Small intestine (tissue), 7 donors: ENCODE measurements at regions not wholly inside any gene's neighbourhood (a gene's known extent, or its start where the extent isn't known, plus 50 kb on each side); places are given as distances from the start of the nearest gene placed in this dataset.

ENCODE experiments used
- DNase-seq, 2 donors: peaks; one replicate each; pipeline versions ENCODE4 v3.0.0 to v3.0.0-alpha.2; 2013
- FAIRE-seq: peaks from 2 replicates; lab custom pipeline; 2012; peaks lifted over from hg19 to GRCh38; lab: Jason Lieb, UNC
- H3K27ac ChIP-seq, 3 donors: one replicate each; pipeline ENCODE4 v1.5.1; 2013; ENCODE audit warnings: low read length in 2 of 3, mild to moderate bottlenecking in 2 of 3, control low read depth in 1 of 3, inconsistent platforms in 1 of 3, low read depth in 1 of 3, moderate library complexity in 1 of 3
- H3K27me3 ChIP-seq, 3 donors: one replicate each; pipeline ENCODE4 v1.6.1; 2013; ENCODE audit warnings: low read length in 3 of 3, inconsistent platforms in 1 of 3; ENCODE audit not compliant: control insufficient read depth in 3 of 3, insufficient read depth in 3 of 3
- H3K36me3 ChIP-seq, 3 donors: one replicate each; pipeline ENCODE4 v1.6.1; 2013; ENCODE audit warnings: low read length in 3 of 3, inconsistent platforms in 1 of 3, low read depth in 1 of 3, mild to moderate bottlenecking in 1 of 3, moderate library complexity in 1 of 3; ENCODE audit not compliant: control insufficient read depth in 3 of 3, insufficient read depth in 2 of 3
- H3K4me1 ChIP-seq, 3 donors: one replicate each; pipeline ENCODE4 v1.6.1; 2013; ENCODE audit warnings: low read length in 2 of 3, inconsistent platforms in 1 of 3, low read depth in 1 of 3, mild to moderate bottlenecking in 1 of 3, moderate library complexity in 1 of 3; ENCODE audit not compliant: control insufficient read depth in 3 of 3, insufficient read depth in 2 of 3
- H3K4me3 ChIP-seq, 3 donors: one replicate each; pipeline ENCODE4 v1.5.1; 2013; ENCODE audit warnings: low read length in 3 of 3, control low read depth in 1 of 3, inconsistent platforms in 1 of 3, low read depth in 1 of 3, mild to moderate bottlenecking in 1 of 3, moderate library complexity in 1 of 3
- H3K9me3 ChIP-seq, 2 donors: one replicate each; pipeline ENCODE4 v1.6.1; 2013; ENCODE audit warnings: low read depth in 1 of 2, low read length in 1 of 2; ENCODE audit not compliant: control insufficient read depth in 2 of 2, insufficient read depth in 1 of 2
- WGBS, 3 donors: extraction: QIAGEN DNeasy Blood & Tissue Kit; methylation state at CpG; one replicate each; pipeline ENCODE4 v1.1.7; 2013; 5-methylcytosine and 5-hydroxymethylcytosine counted together
- donor health status: healthy with polysubstance abuse.
- donor health status: control.
- donor health status: control.
- donor health status: Bipolar disorder and iron deficiency.
- donor health status: healthy.

- no peak for DNase-seq
- no peak for FAIRE-seq
- 89 to 95% (median 93%) methylated on average over 1 of the region's 1 CpG for WGBS, 3 donors
- Histone ChIP-seq H3K27ac (no peak overlapping the region), H3K9me3 (no peaks in the 10 kb centered on the region), H3K27me3 (no peaks in the 10 kb centered on the region), H3K4me1 (no peaks in the 10 kb centered on the region), H3K4me3 (no peak overlapping the region), H3K36me3 (no peaks in the 10 kb centered on the region)
These were observed 303.8 kb upstream of the UBE2E3 start for GRCh38 chr2:180676520-180677025.

DNA sequence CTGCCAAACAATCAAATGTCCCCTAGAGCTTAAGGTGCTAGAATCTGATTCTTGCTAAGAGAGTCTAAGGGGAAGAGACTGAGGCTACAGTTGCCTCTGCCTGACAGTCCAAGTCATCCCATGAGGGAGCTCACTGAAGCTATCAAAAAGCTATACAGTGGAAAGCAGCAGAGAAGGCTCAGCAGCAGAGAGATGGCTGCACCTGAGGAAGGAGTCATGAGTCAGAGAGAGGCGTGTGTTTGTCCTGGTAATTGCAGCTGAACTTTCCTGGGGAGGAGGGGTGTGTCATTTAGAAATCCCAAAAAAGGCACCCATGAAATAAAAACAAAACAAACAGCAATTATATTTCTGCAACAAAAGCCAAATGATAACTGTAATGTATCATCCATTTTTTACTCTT lies 305.2 kb upstream of the UBE2E3 start:
- Histone ChIP-seq H3K27me3 (no peaks in the 10 kb centered on the region), H3K9me3 (no peaks in the 10 kb centered on the region), H3K4me1 (no peaks in the 10 kb centered on the region), H3K36me3 (no peaks in the 10 kb centered on the region), H3K27ac (no peak overlapping the region), H3K4me3 (no peak overlapping the region)
- FAIRE-seq (no peak), DNase-seq (no peak)
- 20 to 57% (median 22%) methylated on average over 1 of the region's 1 CpG for WGBS, 3 donors

- WGBS, 3 donors: 38 to 61% (median 47%) methylated on average over 1 of the region's 1 CpG
- H3K9me3 ChIP-seq: no peaks in the 10 kb centered on the region
- DNase-seq (no peak), FAIRE-seq (no peak)
- H3K36me3 ChIP-seq: no peaks in the 10 kb centered on the region
- no peaks in the 10 kb centered on the region for H3K27me3 ChIP-seq
- H3K4me1 ChIP-seq: no peaks in the 10 kb centered on the region
- no peak overlapping the region for H3K4me3 ChIP-seq
- H3K27ac ChIP-seq: no peak overlapping the region
These were observed 308.0 kb upstream of the UBE2E3 start for GRCh38 chr2:180672377-180672776.

DNA sequence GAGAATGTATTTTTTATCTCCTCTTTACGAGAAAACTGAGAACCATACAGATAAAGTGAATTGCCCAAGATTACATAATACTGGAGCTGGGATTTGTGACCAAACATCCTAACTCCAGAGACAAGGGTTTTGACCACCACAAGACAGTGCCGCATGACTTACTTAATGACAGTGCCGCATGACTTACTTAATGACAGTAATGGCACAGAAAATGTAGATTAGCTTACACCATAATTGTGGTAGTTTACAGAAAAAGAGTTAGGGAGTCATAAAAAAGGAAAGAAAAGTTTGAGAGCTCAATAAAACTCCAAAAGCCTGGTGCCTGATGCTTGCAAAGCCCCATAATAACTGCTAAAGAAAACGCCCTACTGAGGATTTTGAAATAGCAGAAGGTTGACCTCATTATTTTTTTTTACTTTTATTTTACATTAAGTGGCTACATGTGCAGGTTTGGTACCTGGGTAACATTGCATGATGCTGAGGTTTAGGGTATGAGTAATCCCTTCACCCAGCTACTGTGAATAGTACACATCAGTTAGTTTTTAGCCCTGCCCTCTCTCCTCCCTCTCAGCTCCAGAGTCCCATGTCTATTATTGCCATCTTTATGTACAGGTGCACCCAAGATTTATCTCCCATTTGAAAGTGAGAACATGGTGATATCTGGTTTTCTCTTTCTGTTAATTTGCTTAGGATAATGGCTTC lies 310.0 kb upstream of the UBE2E3 start:
- FAIRE-seq: no peak
- H3K4me1 ChIP-seq: no peaks in the 10 kb centered on the region

GRCh38 chr2:180669016-180669415 lies 311.4 kb upstream of the UBE2E3 start:
- no peaks in the 10 kb centered on the region for H3K36me3 ChIP-seq
- no peaks in the 10 kb centered on the region for H3K27me3 ChIP-seq
- H3K4me3 ChIP-seq: no peak overlapping the region
- FAIRE-seq (no peak), DNase-seq (no peak)
- no peak overlapping the region for H3K27ac ChIP-seq
- no peaks in the 10 kb centered on the region for H3K9me3 ChIP-seq
- H3K4me1 ChIP-seq: no peaks in the 10 kb centered on the region
- WGBS, 3 donors: 36 to 54% (median 38%) methylated on average over 2 of the region's 2 CpGs

More for the DNA sequence above, 310.0 kb upstream of the UBE2E3 start:
- H3K27me3 ChIP-seq: no peaks in the 10 kb centered on the region
- DNase-seq: no peak
- H3K27ac ChIP-seq: no peak overlapping the region
- H3K36me3 ChIP-seq: no peaks in the 10 kb centered on the region
- no peaks in the 10 kb centered on the region for H3K9me3 ChIP-seq
- no peak overlapping the region for H3K4me3 ChIP-seq
- 62 to 82% (median 70%) methylated on average over 4 of the region's 4 CpGs for WGBS, 3 donors

DNA sequence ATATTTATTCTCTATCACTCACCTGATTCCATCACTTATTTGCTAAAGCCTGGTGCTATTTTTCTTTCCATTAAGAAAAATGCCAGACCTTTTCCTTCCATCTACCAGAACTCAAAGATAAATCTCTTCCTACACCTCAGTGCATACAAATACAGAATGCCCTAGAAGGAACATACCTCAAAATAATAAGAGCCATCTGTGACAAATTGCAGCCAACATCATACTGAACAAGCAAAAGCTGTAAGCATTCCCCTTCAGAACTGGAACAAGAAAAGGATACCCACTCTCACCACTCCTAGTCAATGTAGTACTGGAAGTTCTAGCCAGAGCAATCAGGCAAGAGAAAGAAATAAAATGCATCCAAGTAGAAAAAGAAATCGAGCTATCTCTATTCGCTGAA lies 315.9 kb upstream of the UBE2E3 start:
- Histone ChIP-seq H3K36me3 (no peaks in the 10 kb centered on the region), H3K27me3 (no peaks in the 10 kb centered on the region), H3K27ac (no peak overlapping the region), H3K4me3 (no peak overlapping the region), H3K9me3 (no peaks in the 10 kb centered on the region), H3K4me1 (no peaks in the 10 kb centered on the region)
- 88 to 98% (median 96%) methylated on average over 2 of the region's 2 CpGs for whole genome bisulfite sequencing, 3 donors
- FAIRE-seq (no peak), DNase-seq (no peak)

DNA sequence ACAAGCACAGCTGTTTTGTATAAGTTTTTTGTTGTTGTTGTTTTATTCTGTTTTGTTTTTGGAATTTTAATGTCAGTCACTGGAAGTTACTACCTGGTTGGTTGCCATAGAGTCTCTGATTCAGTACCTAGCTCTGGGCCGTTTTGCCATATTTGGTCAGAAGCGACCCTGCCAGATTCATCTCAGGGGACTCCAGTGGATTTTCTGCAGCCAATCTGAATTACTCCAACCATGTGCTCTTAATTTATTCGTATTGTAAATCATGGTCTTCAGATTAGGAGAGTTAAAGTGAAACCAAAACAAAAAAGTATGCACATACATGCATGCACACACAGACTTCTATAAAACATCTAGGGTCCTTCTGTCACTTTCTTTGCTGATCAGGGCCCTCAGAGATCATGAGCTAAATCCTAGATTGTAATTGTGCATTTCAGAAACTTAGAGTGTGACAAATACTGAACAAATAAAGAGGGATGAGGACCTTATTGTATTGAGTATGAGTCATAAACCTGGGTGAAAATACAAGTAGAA lies 317.4 kb upstream of the UBE2E3 start:
- Histone ChIP-seq H3K27ac (no peak overlapping the region), H3K9me3 (no peaks in the 10 kb centered on the region), H3K4me1 (no peaks in the 10 kb centered on the region), H3K27me3 (no peaks in the 10 kb centered on the region), H3K36me3 (no peaks in the 10 kb centered on the region), H3K4me3 (no peak overlapping the region)
- WGBS, 3 donors: 41 to 59% (median 49%) methylated on average over 3 of the region's 3 CpGs
- no peak for FAIRE-seq
- DNase-seq: no peak

GRCh38 chr2:180662521-180662920 lies 317.9 kb upstream of the UBE2E3 start:
- no peaks in the 10 kb centered on the region for H3K4me1 ChIP-seq
- no peak overlapping the region for H3K27ac ChIP-seq
- H3K4me3 ChIP-seq: no peak overlapping the region
- DNase-seq (no peak), FAIRE-seq (no peak)
- no peaks in the 10 kb centered on the region for H3K27me3 ChIP-seq
- no peaks in the 10 kb centered on the region for H3K36me3 ChIP-seq
- H3K9me3 ChIP-seq: no peaks in the 10 kb centered on the region
- WGBS, 3 donors: 69 to 77% (median 76%) methylated on average over 1 of the region's 1 CpG

DNA sequence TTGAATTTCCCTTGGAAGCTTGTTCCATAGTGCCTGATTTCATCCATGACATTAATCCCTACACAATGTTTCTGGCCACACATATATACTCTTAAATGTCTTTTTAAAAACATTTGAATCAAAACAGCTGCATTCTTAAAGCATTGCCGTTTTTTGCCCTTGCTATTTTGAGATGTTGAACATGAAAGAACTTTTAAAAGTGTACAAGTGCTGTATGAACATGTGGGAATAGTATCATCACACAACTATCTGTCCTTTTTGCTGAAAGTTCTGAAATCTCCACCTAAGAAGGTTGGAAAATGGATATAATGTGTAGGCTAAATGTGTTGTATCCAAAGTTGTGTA lies 318.7 kb upstream of the UBE2E3 start:
- H3K4me3 ChIP-seq: no peak overlapping the region

More for the DNA sequence above, 318.7 kb upstream of the UBE2E3 start:
- FAIRE-seq (no peak), DNase-seq (no peak)
- Histone ChIP-seq H3K27ac (no peak overlapping the region), H3K9me3 (no peaks in the 10 kb centered on the region), H3K4me1 (no peaks in the 10 kb centered on the region), H3K36me3 (no peaks in the 10 kb centered on the region), H3K27me3 (no peaks in the 10 kb centered on the region)
- 72 to 83% (median 79%) methylated on average over 1 of the region's 1 CpG for WGBS, 3 donors
